GM12875 (cell line): ENCODE measurements at regions not wholly inside any gene's neighbourhood (a gene's known extent, or its start where the extent isn't known, plus 50 kb on each side); places are given as distances from the start of the nearest gene placed in this dataset.

Experiments
- H3K4me3 ChIP-seq: one replicate; pipeline ENCODE4 v1.5.1; 2011; ENCODE audit warnings: low read depth, low read length, control low read depth
- TF ChIP-seq, protein P1 (sequence below): IDR thresholded peaks from 2 replicates; pipeline ENCODE4 v1.5.1; 2011; ENCODE audit warnings: low read depth, mild to moderate bottlenecking, control low read depth, inconsistent platforms, low read length, moderate library complexity, borderline replicate concordance; ENCODE audit not compliant: insufficient read depth

GRCh38 chr2:160869411-160869810, 290.8 kb upstream of the TANK start:
- H3K4me3 ChIP-seq, result no peak overlapping the region
- TF ChIP-seq, protein P1, sequence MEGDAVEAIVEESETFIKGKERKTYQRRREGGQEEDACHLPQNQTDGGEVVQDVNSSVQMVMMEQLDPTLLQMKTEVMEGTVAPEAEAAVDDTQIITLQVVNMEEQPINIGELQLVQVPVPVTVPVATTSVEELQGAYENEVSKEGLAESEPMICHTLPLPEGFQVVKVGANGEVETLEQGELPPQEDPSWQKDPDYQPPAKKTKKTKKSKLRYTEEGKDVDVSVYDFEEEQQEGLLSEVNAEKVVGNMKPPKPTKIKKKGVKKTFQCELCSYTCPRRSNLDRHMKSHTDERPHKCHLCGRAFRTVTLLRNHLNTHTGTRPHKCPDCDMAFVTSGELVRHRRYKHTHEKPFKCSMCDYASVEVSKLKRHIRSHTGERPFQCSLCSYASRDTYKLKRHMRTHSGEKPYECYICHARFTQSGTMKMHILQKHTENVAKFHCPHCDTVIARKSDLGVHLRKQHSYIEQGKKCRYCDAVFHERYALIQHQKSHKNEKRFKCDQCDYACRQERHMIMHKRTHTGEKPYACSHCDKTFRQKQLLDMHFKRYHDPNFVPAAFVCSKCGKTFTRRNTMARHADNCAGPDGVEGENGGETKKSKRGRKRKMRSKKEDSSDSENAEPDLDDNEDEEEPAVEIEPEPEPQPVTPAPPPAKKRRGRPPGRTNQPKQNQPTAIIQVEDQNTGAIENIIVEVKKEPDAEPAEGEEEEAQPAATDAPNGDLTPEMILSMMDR, result no peak

DNA sequence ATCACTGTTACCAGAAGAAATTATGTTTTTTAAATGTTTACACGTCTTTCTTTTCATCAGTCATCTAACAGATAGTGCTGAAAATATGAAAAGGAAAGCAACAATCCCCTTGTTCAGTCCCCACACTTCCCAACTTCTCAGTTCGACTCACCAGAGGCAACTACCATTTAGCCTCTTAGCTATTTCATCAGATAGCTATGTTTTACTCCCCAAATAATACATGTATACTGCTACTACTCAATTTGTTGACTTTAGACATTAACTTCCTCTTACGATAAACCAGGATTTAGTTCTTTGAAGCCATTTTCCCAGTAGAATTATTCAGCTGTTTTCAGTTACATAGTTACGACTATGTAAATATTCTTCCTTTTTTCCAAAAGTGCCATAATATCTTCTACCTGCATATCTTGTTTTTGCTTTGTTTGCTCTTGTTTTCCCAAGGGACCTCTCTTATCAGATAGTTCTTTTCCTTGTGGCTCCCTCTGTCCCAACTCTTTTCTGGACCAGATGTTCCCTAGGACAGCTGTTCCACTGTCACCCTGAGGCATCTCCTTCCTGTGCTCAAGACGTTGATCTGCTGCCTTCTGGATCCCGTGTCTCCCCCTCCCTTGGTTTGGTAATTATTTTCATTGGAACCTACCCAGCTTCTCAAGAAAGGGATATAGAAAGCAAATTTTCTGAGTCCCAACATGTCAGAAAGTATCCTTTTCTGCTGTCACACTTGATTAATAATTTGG, 289.3 kb upstream of the TANK start:
- no peak overlapping the region for H3K4me3 ChIP-seq
- TF ChIP-seq, protein P1, result no peak

DNA sequence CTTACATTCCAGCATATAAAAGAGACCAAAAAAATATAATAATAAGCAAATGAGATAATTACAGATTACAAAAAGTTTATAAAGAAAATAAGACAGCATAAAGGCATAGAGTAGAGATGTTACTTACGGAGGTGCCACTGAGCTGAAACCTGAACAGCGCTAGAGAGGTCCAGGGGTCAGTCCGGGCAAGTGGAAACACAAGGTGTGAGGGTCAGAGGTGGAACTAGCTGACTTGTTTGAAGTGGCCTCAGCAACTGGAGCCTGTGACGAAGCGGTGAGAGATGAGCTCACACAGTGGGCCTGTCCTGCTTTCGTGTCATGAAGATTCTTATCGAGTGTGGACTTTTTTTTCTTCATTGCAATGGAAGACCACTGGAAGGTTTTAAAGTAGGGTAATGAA, 288.3 kb upstream of the TANK start:
- no peak overlapping the region for H3K4me3 ChIP-seq
- TF ChIP-seq, protein P1, result no peak

- H3K4me3 ChIP-seq, result no peak overlapping the region
- TF ChIP-seq, protein P1, result no peak
Observed at GRCh38 chr2:160876029-160876428, 284.2 kb upstream of the TANK start.

DNA sequence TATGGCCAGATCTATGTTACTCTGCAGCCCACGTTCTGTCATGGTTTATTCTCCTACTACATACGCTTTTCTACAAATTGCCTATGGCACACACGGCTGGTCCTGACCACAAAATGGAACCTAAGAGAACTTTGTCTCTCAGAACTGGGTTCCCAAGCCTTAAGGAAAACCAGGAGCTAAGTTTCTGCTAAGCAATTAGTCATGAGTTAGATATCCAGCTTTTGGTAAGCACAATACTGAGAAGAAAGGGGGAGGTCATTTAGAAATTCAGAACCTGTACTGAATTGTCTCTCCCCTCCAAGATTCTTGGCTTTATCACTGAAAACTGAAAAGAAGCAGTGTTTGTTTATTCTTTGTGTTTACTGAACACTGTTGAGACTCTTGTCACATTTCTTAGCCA, 283.5 kb upstream of the TANK start:
- H3K4me3 ChIP-seq, result no peak overlapping the region
- TF ChIP-seq, protein P1, result no peak

DNA sequence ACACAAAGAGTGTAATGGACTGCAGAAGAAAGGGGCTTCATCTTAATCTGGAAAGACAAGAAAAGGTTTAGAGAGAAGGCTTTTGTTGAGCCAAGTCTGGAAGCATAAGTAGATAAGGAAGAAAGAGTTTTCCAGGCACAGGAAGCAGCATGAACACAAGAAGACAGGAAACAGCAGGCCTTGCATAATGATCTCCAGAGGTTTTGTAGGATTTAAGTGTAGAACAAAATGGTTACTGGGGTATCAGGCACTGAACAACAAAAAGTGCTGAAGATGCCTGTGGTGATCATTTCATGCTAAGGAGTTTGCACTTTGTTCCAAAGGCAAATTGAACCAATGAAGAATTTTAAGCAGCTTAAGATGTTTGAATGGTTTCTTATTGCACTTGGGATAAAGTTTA, 281.6 kb upstream of the TANK start:
- no peak overlapping the region for H3K4me3 ChIP-seq
- TF ChIP-seq, protein P1, result no peak

DNA sequence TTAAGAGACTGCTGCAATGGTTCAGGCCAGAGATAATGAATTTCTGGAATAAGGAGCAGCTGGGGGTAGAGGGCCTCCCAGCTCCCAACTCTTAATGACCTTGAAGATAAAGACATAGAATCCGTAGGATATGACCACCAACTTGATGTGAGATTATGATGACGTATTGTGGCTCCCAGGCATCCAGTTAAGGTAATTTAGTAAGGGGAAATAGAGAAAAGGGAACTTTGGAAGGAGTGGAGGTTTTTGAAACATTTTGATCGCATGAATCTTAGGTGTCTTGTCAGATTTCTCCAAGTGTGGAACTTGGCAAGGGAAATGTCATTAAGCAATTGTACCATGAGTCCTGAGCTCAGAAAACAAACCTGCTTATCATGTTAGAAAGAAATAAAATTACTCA, 277.3 kb upstream of the TANK start:
- TF ChIP-seq, protein P1, result no peak
- no peak overlapping the region for H3K4me3 ChIP-seq
